Activated CD8-positive, alpha-beta memory T cell treated with anti-CD3 and anti-CD28 coated beads for 36 hours (primary cell): ENCODE measurements at regions not wholly inside any gene's neighbourhood (a gene's known extent, or its start where the extent isn't known, plus 50 kb on each side); places are given as distances from the start of the nearest gene placed in this dataset.

Source experiments
- CTCF ChIA-PET: fragments of 350-600 bp; sonication (Branson Sonifier 250); formaldehyde crosslinking; loops from one replicate; lab custom pipeline; 2021; ENCODE audit warnings: antibody characterized with exemption; lab: Charles Lee
- POLR2A ChIA-PET: fragments of 350-600 bp; sonication (Branson Sonifier 250); formaldehyde crosslinking; loops from one replicate; lab custom pipeline; 2021; ENCODE audit warnings: antibody characterized with exemption; lab: Charles Lee

DNA sequence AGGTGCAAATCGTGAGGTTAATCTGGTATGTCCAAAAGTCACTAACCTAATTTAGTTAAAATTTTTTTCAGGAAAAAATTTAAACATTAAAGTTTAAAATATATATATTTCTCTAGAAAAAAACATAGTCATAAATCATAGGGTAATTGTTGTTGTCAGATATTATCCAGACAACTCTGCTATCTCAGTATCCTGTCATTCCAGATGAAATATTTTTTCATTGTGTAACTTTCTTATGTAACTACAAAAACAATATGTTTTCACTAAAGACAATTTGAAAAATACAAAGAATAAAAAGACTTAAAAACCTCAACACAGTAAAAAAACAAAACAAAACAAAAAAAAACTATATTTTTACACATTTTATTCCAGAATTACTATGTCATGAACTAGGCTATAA, 57.6 kb downstream of the TENT5A start:
- POLR2A ChIA-PET, result no interaction called here
- CTCF ChIA-PET, result no interaction called here

DNA sequence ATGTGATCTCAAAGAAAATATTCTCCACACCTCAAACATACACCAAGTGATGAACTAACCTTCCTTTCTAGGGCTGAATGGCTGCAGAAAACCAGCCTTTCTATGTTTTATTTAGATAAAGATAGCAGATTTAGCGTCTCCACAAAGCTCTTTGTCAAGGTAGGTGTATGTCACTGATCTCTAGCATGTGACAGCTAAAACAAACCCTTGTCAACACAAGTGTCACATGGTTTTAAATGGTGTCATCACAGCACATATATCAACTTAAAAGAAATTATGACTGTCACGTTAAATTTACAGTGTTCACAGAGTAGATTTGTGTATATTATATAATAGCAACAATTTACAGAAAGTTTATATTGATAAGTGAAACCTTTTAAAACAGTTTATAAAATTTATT, 58.3 kb downstream of the TENT5A start:
- ChIA-PET CTCF (no interaction called here), POLR2A (no interaction called here)

DNA sequence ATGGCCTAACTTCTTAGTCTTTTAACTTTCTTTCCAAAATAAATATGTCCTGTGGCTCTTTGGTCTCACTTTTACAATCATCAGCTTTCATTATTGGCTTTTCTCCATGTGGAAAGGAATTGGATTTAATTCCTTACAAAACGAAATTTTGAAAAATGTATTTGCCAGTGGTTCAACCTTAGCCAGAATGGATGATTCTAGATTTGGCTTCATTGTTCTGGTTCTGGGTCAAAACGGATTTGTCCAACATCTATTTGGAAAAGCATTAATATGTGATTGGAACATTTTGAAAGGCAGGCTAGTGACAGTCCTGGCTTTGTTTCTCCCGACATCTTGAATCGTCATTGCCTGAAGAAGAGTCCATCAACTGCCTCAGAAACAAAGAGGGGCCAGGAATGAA, 59.2 kb downstream of the TENT5A start:
- CTCF ChIA-PET, result no interaction called here
- POLR2A ChIA-PET, result no interaction called here

- CTCF ChIA-PET, result interaction anchor here (0.7 kb wide), 1 partner anchor 22 kb away, joined by 3 read pairs; no protein-coding TSS in a partner anchor
- POLR2A ChIA-PET, result no interaction called here
Measured at GRCh38 chr6:81690073-81690472, 62.4 kb downstream of the TENT5A start.

GRCh38 chr6:81689580-81689979, 62.9 kb downstream of the TENT5A start:
- POLR2A ChIA-PET, result no interaction called here
- CTCF ChIA-PET, result interaction anchor here (0.7 kb wide), 1 partner anchor 21 kb away, joined by 3 read pairs; no protein-coding TSS in a partner anchor

- ChIA-PET POLR2A (no interaction called here), CTCF (no interaction called here)
Measured at GRCh38 chr6:81683912-81684311, 68.6 kb downstream of the TENT5A start.

GRCh38 chr6:81682858-81683620, 69.4 kb downstream of the TENT5A start:
- CTCF ChIA-PET, result no interaction called here
- POLR2A ChIA-PET, result no interaction called here

- CTCF ChIA-PET, result no interaction called here
- POLR2A ChIA-PET, result no interaction called here
Measured at GRCh38 chr6:81682235-81682795, 70.2 kb downstream of the TENT5A start.

DNA sequence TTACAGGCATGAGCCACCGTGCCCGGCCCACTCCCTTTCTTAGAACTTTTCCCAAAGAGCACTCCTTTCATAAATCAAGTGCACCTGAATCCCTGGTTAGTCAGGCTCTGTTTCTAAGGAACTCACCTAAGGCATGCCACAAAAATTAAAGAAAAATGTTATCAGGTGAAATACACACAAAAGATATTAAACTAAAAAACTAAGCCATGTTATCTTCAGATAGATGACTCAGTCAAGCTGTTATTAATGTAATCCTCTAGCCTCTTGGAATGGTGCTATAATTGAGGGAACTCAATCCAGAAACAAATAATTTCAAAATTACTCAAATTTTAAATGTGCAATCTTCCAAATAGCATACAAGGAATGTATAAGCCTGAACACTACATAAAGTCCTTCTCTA, 83.0 kb downstream of the TENT5A start:
- ChIA-PET CTCF (no interaction called here), POLR2A (no interaction called here)

DNA sequence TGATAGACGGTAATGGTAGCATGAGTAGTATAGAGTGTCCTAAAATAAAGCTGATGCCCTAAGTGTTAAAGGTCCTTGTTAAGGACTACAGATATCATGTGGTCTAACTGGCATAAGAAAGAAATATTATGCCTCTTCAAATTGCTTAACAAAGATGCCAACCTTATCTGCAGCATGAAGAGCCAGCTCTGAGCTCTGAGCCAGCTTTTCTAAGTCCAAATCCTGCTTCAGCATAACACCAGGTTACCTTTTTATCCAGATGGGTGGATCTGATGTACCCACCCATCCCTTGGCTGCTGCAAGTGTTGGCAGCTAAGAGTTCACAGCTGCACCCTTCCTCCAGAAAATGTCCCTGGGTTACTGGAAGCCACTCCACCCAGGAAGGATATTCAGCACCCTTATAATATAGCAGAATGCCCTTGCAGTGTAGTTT, 83.8 kb downstream of the TENT5A start:
- ChIA-PET CTCF (interaction anchor here (0.9 kb wide), 1 partner anchor 21 kb away, joined by 3 read pairs; no protein-coding TSS in a partner anchor), POLR2A (no interaction called here)

DNA sequence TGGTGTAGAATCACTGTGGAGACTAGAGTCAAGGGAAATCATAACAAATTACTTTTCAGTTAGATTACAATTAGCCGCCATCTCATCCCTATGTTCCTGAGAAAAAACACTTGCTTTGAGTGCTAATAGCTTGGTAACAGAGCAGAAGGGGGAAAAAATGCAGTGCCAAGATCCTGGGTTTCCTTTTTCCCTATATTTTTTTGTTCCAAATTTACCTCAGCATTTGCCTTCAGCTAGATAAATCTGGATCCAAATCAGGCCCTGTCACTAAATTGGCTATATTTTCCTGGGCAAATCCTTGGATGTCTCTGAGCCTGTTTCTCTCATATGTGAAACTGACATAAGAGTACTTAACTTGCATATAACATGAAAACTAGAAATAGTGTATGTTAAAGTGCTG, 86.0 kb downstream of the TENT5A start:
- ChIA-PET POLR2A (no interaction called here), CTCF (no interaction called here)

GRCh38 chr6:81656231-81656630, 96.2 kb downstream of the TENT5A start:
- POLR2A ChIA-PET, result no interaction called here
- CTCF ChIA-PET, result no interaction called here

- ChIA-PET CTCF (no interaction called here), POLR2A (no interaction called here)
Measured at GRCh38 chr6:81655696-81656095, 96.8 kb downstream of the TENT5A start.

- POLR2A ChIA-PET, result no interaction called here
- CTCF ChIA-PET, result no interaction called here
Measured at GRCh38 chr6:81648502-81648901, 104.0 kb downstream of the TENT5A start.

- CTCF ChIA-PET, result no interaction called here
- POLR2A ChIA-PET, result no interaction called here
Measured at GRCh38 chr6:81643156-81643555, 109.3 kb downstream of the TENT5A start.

DNA sequence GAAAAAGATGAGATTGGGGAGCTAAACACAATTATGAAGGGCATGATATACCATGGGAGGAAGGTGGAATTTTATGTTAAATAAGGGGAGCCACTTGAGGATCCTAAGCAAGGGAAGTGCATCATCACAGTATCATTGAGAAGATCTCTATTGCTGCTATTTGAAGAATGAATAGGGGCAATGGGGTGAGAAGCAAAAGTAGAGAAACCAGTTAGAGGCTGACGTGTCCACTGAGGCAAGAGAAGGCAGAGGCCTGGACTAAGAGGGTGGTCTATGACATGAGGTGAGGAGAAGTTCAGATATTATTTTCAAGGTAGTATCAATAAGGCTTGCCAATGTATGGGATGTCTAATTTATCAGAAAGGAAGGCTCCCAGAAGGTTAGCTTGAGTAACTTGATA, 111.6 kb downstream of the TENT5A start:
- CTCF ChIA-PET, result no interaction called here
- POLR2A ChIA-PET, result no interaction called here

DNA sequence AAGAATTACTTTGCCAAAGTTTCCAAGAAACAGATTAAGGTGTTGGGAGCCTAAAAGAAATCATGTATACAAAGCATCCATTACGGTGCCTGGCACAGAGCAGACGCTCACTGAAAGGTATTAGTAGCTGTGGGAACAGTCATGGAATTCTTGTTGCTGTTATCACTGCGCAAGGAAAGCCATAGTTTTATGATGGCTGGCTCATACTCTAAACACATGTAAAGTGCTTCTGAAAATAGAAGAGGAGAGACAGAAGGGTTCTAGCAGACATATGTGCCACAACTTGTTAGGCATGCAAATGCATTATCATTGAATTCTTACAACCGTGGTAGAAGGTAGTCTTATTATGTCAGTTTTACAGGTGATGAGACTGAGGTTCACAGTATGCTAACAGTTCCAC, 112.4 kb downstream of the TENT5A start:
- ChIA-PET POLR2A (no interaction called here), CTCF (no interaction called here)

GRCh38 chr6:81638366-81638765, 114.1 kb downstream of the TENT5A start:
- ChIA-PET CTCF (no interaction called here), POLR2A (no interaction called here)

DNA sequence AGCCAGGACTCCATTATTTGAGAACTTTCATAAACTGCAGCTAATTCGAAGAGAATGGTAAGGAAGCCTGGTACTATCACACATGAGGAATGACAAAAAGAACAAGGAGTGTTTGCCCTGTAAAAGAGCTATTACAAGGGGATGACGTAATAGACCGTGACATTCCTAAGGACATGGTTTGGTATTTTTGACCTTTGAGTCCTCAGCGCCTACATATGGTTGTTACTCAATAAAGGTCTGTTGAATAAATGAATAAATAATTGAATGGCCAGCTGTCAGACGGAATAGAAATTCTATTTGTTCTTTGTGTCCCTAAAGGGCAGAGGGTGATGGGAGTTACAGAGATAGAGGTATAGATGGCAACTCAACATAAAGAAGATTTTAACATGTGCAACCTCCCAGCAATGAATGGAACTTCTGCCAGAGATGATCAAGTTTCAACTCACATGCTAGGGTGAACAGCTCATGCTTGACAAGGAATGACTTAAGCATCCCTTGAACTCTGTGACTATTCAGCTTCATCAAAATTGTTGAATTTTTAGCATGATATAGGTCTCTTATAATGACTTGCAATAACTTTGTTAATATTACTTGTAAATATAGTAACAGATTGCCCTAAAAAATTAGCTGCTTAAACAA, 115.4 kb downstream of the TENT5A start:
- CTCF ChIA-PET, result no interaction called here
- POLR2A ChIA-PET, result no interaction called here

DNA sequence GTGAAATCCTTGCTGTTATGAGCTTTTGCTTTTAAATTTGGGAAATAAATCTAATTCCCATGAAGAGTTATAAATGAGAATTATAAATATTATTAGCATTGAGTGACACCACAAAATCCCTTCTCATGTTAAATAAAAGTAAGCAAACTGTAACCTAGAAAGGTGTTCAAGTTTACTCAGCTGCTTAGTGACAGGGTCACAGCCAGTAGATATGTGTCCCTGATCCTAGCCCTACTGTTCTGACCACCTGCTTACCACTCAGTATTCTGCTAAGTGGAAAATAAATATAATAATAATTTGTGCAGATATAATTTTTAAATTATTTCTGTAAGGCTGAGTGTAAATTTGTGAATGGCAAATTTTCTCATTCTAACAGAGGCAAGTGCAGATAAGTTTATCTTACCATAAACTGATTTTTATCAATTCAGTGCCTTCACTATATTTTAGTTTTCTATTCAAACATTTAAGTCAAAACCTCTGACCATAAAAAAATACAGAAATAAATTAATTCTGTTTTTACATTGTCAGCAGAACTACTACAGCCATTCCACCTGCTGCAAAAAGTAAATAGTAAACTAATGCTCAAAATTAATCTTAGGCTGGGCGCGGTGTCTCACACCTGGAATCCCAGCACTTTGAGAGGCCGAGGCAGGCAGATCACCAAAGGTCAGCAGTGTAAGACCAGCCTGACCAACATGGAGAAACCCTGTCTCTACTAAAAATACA, 118.2 kb downstream of the TENT5A start:
- CTCF ChIA-PET, result no interaction called here

More for the DNA sequence above, 118.2 kb downstream of the TENT5A start:
- POLR2A ChIA-PET, result no interaction called here
